ENCODE measurements at regions not wholly inside any gene's neighbourhood (a gene's known extent, or its start where the extent isn't known, plus 50 kb on each side); places are given as distances from the start of the nearest gene placed in this dataset.

DNA sequence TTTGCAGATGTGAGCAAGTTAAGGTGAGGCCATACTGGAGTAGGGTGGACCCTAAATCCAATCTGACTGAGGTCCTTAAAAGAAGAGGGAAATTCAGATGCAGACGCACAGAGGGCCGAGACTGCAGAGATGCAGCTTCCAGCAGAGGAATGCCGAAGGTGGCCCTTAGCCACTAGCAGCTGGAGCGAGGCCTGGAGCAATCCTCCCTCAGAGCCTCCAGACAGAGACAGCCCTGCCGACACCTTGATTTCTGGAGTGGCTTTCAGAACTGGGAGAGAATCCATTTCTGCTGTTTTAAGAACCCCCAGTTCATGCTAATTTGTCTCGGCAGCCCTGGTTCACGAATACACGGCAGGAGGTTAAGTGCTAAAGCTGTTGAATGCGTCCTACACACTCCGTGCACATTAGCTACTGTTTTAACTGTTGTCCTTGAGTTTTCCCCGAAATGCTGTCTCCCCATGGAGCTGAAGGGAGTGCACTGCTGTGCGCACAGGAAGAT, 135.5 kb downstream of the IRF8 start:
- H3K9me3 Mint-ChIP-seq, result no peaks in the 10 kb centered on the region
- ATAC-seq (replicated peaks), result no peak
- H3K27me3 Mint-ChIP-seq, result peaks cover 14% of the 10 kb centered on the region
- H3K4me1 Mint-ChIP-seq, result no peaks in the 10 kb centered on the region
- H3K36me3 Mint-ChIP-seq (ENCODE audit: low read depth), result no peaks in the 10 kb centered on the region
- no peak overlapping the region for H3K27ac Mint-ChIP-seq
- no peak overlapping the region for H3K4me3 Mint-ChIP-seq

- no peaks in the 10 kb centered on the region for H3K9me3 Mint-ChIP-seq
- no peak for ATAC-seq (replicated peaks)
- peaks cover 18% of the 10 kb centered on the region for H3K27me3 Mint-ChIP-seq
- H3K27ac Mint-ChIP-seq, result no peak overlapping the region
- no peak overlapping the region for H3K4me3 Mint-ChIP-seq
- no peaks in the 10 kb centered on the region for H3K36me3 Mint-ChIP-seq (ENCODE audit: low read depth)
- H3K4me1 Mint-ChIP-seq, result no peaks in the 10 kb centered on the region
Observed at GRCh38 chr16:86035906-86036305, 136.9 kb downstream of the IRF8 start.

DNA sequence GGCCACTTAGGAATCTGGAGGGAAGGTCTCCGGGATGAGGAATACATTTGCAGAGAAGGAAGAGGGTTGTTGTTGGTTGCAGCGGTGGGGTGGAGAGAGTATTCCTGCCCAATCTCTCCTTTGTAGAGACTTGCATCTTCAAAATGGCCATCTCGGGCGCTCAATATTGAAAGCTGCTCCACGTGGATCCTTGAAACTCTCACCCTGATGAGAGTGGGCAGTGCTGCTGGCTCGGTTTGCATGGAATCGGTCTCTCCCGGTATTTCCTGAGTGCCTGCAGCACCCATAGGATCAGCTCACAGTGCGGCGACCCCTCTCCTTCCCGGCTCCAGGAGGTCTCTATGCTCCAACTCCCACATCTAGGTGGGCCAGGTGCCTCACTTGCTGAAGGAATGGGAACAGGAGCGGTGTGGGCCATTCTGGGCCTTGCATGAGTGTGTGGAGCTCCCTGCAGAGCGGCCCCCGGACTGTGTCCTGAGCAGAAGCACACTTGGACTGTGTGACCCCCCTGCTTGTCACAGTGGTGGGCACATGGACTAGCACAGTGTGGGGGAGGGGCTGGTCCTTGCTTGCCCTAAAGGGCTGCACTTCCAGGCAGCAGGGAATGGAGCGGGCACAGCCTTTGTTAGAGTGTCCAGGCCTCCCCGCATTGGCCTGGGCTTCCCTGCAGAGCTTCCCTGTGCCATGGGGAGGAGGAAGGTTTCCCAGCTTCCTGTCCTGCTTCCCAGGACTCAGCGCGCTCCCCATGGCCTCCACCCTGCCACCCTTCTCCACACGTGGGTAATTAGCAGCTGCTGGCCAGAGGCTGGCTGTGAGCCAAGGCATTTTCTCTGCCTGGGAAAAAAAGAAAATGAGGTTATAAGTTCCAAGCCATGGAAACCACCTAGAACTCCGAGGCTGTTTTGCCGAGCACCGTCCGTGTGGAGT, 139.3 kb downstream of the IRF8 start:
- no peak for ATAC-seq (replicated peaks)
- H3K27ac Mint-ChIP-seq, result no peak overlapping the region
- peaks cover 14% of the 10 kb centered on the region for H3K27me3 Mint-ChIP-seq
- H3K4me3 Mint-ChIP-seq, result no peak overlapping the region
- no peaks in the 10 kb centered on the region for H3K36me3 Mint-ChIP-seq (ENCODE audit: low read depth)
- H3K4me1 Mint-ChIP-seq, result no peaks in the 10 kb centered on the region
- no peaks in the 10 kb centered on the region for H3K9me3 Mint-ChIP-seq

GRCh38 chr16:86038926-86039310, 140.0 kb downstream of the IRF8 start:
- no peak overlapping the region for H3K4me3 Mint-ChIP-seq
- peaks cover 13% of the 10 kb centered on the region for H3K27me3 Mint-ChIP-seq
- no peak for ATAC-seq (replicated peaks)
- no peak overlapping the region for H3K27ac Mint-ChIP-seq
- no peaks in the 10 kb centered on the region for H3K4me1 Mint-ChIP-seq
- H3K36me3 Mint-ChIP-seq (ENCODE audit: low read depth), result no peaks in the 10 kb centered on the region
- H3K9me3 Mint-ChIP-seq, result no peaks in the 10 kb centered on the region

- ATAC-seq (replicated peaks), result no peak
- H3K4me3 Mint-ChIP-seq, result no peak overlapping the region
- H3K27ac Mint-ChIP-seq, result no peak overlapping the region
- no peaks in the 10 kb centered on the region for H3K9me3 Mint-ChIP-seq
- no peaks in the 10 kb centered on the region for H3K4me1 Mint-ChIP-seq
- peaks cover 13% of the 10 kb centered on the region for H3K27me3 Mint-ChIP-seq
- H3K36me3 Mint-ChIP-seq (ENCODE audit: low read depth), result no peaks in the 10 kb centered on the region
Observed at GRCh38 chr16:86039606-86040005, 140.6 kb downstream of the IRF8 start.

DNA sequence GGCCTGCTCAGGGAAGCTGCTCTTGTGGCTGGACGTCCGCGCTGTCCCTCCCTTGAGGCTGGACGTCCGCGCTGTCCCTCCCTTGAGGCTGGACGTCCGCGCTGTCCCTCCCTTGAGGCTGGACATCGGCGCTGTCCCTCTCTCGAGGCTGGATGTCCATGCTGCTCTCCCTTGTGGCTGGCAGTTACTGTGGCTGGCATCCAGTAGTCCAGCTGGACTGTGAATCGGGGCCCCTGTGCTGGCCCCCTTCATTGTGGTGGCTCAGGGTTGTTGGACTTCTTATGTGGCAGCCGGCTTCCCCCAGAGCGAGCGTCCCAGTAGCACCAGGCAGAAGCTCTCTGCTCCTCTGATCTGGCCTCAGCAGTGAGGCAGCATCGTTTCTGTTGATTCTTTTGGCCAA, 141.5 kb downstream of the IRF8 start:
- H3K36me3 Mint-ChIP-seq (ENCODE audit: low read depth), result no peaks in the 10 kb centered on the region
- no peak overlapping the region for H3K27ac Mint-ChIP-seq
- no peaks in the 10 kb centered on the region for H3K4me1 Mint-ChIP-seq
- no peak for ATAC-seq (replicated peaks)
- no peaks in the 10 kb centered on the region for H3K9me3 Mint-ChIP-seq
- peaks cover 9% of the 10 kb centered on the region for H3K27me3 Mint-ChIP-seq
- no peak overlapping the region for H3K4me3 Mint-ChIP-seq

- Mint-ChIP-seq H3K27ac (no peak overlapping the region), H3K4me1 (no peaks in the 10 kb centered on the region)
- no peak for ATAC-seq (replicated peaks)
Observed at GRCh38 chr16:86041215-86041614, 142.3 kb downstream of the IRF8 start.

DNA sequence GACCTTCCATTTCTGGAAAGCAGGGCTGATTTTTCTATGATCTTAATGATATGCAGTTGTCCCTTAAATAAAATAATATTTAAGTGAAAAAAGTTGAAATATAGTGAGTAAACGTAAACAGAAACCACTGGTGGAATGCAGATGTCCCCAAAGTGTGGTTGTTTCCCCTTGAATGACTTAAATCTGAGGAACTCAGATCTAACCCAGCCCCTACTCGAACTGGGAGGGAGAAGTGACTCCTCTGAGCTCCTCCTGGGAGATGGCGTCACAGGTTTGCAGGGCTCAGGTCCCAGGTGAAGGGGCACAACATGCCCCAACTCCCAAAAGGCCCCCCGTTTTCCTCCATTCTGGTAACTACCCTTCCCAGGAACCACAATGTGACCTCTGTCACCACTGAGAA, 142.8 kb downstream of the IRF8 start:
- no peaks in the 10 kb centered on the region for H3K36me3 Mint-ChIP-seq (ENCODE audit: low read depth)
- no peak overlapping the region for H3K4me3 Mint-ChIP-seq
- no peak for ATAC-seq (replicated peaks)
- H3K27me3 Mint-ChIP-seq, result peaks cover 16% of the 10 kb centered on the region
- H3K27ac Mint-ChIP-seq, result no peak overlapping the region
- no peaks in the 10 kb centered on the region for H3K9me3 Mint-ChIP-seq
- no peaks in the 10 kb centered on the region for H3K4me1 Mint-ChIP-seq

More at GRCh38 chr16:86041215-86041614, 142.3 kb downstream of the IRF8 start:
- H3K27me3 Mint-ChIP-seq, result peaks cover 11% of the 10 kb centered on the region
- no peaks in the 10 kb centered on the region for H3K36me3 Mint-ChIP-seq (ENCODE audit: low read depth)
- no peaks in the 10 kb centered on the region for H3K9me3 Mint-ChIP-seq
- no peak overlapping the region for H3K4me3 Mint-ChIP-seq

DNA sequence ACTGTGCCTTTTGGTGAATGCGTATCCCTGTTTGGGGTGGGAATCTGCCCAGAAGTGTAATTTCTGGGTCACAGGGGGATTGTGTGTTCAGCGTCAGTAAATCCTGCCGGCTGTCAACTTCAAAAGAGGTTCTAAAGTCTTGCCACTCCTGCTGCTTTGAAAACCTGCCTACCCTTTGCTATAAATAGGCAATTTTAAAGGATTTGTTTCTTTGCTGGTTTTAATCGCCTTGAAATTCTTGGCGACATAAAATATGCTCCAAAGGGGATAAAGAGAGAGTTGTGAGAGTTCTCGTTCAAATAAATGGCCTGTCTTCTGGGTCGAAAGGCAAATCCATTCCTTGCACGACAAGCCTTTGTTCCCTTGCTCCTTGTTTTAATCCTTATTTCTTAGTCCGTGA, 143.4 kb downstream of the IRF8 start:
- no peak for ATAC-seq (replicated peaks)
- Mint-ChIP-seq H3K4me1 (no peaks in the 10 kb centered on the region), H3K4me3 (no peak overlapping the region), H3K27ac (no peak overlapping the region), H3K9me3 (no peaks in the 10 kb centered on the region), H3K27me3 (peaks cover 22% of the 10 kb centered on the region), H3K36me3 (ENCODE audit: low read depth) (no peaks in the 10 kb centered on the region)

GRCh38 chr16:86042996-86043725, 144.2 kb downstream of the IRF8 start:
- H3K36me3 Mint-ChIP-seq (ENCODE audit: low read depth), result no peaks in the 10 kb centered on the region
- no peak overlapping the region for H3K27ac Mint-ChIP-seq
- H3K4me1 Mint-ChIP-seq, result no peaks in the 10 kb centered on the region
- no peaks in the 10 kb centered on the region for H3K9me3 Mint-ChIP-seq
- no peak for ATAC-seq (replicated peaks)
- H3K4me3 Mint-ChIP-seq, result no peak overlapping the region
- H3K27me3 Mint-ChIP-seq, result peaks cover 29% of the 10 kb centered on the region

GRCh38 chr16:86044241-86044671, 145.3 kb downstream of the IRF8 start:
- no peak overlapping the region for H3K4me3 Mint-ChIP-seq
- no peaks in the 10 kb centered on the region for H3K9me3 Mint-ChIP-seq
- no peaks in the 10 kb centered on the region for H3K36me3 Mint-ChIP-seq (ENCODE audit: low read depth)
- no peaks in the 10 kb centered on the region for H3K4me1 Mint-ChIP-seq
- H3K27me3 Mint-ChIP-seq, result peaks cover 37% of the 10 kb centered on the region
- peak; percentile 34 for ATAC-seq (replicated peaks)
- no peak overlapping the region for H3K27ac Mint-ChIP-seq

- no peaks in the 10 kb centered on the region for H3K4me1 Mint-ChIP-seq
- no peak overlapping the region for H3K4me3 Mint-ChIP-seq
- ATAC-seq (replicated peaks), result peak; percentile 76
- no peaks in the 10 kb centered on the region for H3K9me3 Mint-ChIP-seq
- peaks cover 37% of the 10 kb centered on the region for H3K27me3 Mint-ChIP-seq
- H3K27ac Mint-ChIP-seq, result no peak overlapping the region
- H3K36me3 Mint-ChIP-seq (ENCODE audit: low read depth), result no peaks in the 10 kb centered on the region
Observed at GRCh38 chr16:86044881-86045590, 146.1 kb downstream of the IRF8 start.

GRCh38 chr16:86045591-86045971, 146.6 kb downstream of the IRF8 start:
- no peaks in the 10 kb centered on the region for H3K36me3 Mint-ChIP-seq (ENCODE audit: low read depth)
- H3K27me3 Mint-ChIP-seq, result peaks cover 39% of the 10 kb centered on the region
- H3K9me3 Mint-ChIP-seq, result no peaks in the 10 kb centered on the region
- no peak overlapping the region for H3K27ac Mint-ChIP-seq
- no peak overlapping the region for H3K4me3 Mint-ChIP-seq
- no peak for ATAC-seq (replicated peaks)
- H3K4me1 Mint-ChIP-seq, result no peaks in the 10 kb centered on the region

GRCh38 chr16:86046026-86046425, 147.1 kb downstream of the IRF8 start:
- H3K27me3 Mint-ChIP-seq, result peaks cover 36% of the 10 kb centered on the region
- H3K36me3 Mint-ChIP-seq (ENCODE audit: low read depth), result no peaks in the 10 kb centered on the region
- H3K4me3 Mint-ChIP-seq, result no peak overlapping the region
- no peak for ATAC-seq (replicated peaks)
- no peak overlapping the region for H3K27ac Mint-ChIP-seq
- H3K9me3 Mint-ChIP-seq, result no peaks in the 10 kb centered on the region
- no peaks in the 10 kb centered on the region for H3K4me1 Mint-ChIP-seq

Measured in activated T-helper 17 cell treated with anti-CD3 and anti-CD28 coated beads, Interleukin-2, amount 50 U/mL, for 72 hours (primary cell).